ENCODE measurements at regions not wholly inside any gene's neighbourhood (a gene's known extent, or its start where the extent isn't known, plus 50 kb on each side); places are given as distances from the start of the nearest gene placed in this dataset.

DNA sequence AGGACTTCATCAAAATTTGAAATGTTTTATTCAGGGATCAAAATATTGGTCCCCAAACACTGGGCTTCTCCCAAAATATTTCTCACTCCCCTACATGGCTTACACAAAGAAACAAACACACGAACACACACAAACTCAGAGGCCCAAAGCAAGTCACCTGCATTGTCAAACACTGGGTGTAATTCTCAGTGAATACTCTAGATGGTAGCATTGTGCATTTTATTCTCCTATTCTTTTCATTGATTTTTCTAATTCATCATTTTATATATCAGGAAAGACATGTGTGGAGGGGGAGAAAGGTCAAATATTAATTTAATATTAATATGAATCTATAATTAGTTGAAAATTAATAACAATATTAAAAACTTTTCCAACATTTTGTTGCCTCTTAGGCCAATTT lies 72.3 kb upstream of the TNMD start:
- DNase-seq (ENCODE audit: low read depth, low spot score): peak; percentile 21

DNA sequence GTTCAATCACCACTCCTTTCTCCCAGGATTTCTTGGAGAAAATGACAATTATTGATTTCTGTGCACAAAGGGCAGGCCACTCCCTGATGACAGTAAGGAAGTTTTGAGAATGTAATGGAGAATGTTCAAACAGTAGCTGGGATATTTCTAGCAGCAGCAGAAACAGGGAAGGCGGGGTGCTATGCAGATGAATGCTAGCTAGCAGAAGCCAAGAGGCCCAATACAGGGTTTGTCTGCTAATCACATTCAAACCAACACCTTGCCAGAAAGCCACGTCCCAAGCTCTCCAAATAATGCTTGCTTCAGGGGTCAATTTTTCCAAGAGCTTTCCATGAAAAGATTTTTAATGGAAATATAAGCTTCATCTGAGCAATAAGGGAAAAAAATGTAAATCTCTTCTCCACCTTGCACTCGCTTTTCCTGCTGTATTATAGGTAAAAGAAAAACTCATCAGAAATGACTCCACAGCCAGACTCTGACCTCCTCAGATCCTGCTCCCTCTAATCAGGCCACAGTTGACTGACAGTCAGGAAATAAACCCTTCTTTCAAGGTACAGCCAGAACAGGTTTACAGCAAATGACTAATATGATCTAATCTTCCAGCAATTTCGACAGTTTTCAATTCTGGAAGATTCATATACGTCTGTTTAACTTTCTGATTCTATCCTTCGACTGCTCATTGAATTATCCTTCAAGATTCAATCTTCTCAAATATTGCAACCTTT lies 84.7 kb upstream of the PCDH19 start:
- DNase-seq (ENCODE audit: low read depth, low spot score): no peak

DNA sequence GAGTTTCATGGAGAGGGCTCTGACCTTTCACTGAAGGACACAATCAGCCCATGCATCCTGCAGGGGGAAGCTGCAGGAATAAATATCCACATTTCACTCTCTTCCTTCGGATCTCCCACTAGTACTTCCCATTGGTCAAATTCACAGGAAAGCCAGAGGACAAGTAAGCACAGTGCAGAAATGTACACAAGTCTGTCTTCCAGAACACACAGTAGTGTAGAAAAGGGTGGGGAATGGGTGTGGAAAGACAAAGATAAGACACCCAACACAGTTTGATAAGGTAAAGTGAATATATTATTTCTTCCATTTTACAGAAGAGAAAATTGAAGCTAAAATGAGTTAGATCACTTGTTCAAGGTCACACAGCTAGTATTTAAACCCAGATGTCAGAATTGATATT lies 81.1 kb upstream of the PCDH19 start:
- DNase-seq (ENCODE audit: low read depth, low spot score): no peak

DNA sequence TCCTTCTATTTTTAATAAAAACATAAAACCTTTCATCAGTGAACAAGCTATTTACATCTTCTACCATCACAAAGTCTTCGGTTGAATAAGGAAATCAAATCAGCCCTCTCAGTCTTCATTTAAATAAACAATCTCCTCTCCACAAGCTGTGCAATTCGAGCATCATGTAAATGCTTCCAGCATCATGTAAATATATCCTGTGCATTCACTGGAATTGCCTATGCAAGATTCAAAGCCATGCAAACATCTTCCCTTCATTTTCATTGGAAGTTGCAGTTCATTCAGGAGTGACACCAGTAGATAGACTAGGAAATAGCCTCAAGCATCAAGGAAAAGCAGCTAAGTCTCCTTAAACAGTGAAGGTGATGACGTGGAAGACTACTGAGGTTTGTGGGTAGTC lies 77.7 kb upstream of the PCDH19 start:
- DNase-seq (ENCODE audit: low read depth, low spot score): no peak

DNA sequence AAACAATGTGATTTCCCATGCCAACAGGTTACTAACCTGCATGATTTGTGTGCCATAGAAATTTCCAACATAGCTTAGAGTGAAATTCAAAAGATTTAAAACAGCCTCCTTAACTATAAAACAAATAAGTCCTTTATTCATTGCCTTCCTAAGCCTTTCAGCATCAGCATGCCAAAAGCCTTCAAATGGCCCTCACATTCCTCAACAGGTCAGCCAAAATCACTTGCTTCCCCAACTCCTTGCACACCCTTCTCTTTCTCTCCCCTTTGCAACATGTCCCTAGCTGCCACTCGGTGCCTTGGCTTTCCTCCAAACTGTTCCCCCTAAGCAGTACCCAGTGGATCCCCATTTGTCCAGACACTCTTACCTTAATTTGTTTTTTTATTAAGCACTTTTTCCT lies 74.9 kb upstream of the PCDH19 start:
- no peak for DNase-seq (ENCODE audit: low read depth, low spot score)

DNA sequence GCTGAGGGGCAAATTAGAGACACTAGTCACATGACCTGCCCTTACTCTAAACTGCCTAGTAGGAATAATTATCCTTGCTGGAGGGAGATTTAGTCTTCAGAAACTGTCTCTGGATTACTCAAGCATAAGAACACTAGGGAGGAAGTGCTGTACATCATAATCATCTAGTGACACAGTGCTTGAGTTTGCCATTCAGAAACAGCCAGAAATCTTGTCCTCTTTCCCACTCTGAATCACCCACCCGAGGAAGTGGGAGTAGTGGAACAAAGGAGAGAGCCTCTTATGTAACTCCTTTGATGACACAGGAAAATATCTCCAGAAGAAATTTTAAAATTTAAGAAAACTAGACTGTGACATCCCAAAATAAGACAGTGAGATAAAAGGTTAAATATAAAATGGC lies 69.3 kb upstream of the PCDH19 start:
- DNase-seq (ENCODE audit: low read depth, low spot score): no peak

DNA sequence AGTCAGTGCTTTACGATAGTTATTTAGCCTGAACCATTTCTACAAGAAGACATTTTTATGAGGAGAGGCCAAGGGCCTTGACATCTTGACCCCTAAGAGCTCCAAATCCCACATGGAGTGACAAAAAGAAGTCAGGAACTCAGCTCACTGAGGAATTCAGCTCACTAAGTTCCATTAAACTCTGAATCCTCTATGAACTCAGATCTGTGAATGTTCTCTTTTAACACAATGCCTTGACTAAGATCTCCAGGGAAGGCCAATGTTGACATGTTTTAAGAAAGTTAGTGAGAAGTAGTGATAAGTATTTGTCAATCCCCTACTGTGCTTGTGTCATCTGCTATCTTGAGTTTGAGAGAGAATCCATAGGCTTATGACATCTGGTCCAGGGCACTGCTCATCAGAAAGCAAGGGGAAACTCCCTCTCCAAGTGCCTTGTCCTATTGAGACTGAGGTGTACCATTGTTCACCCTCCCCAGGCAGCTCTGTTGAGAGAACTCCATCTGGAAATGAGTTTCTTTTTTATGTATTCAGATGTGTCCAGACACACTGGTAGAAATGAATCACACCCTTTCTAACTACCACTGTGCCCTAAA lies 68.7 kb upstream of the PCDH19 start:
- DNase-seq (ENCODE audit: low read depth, low spot score): no peak

DNA sequence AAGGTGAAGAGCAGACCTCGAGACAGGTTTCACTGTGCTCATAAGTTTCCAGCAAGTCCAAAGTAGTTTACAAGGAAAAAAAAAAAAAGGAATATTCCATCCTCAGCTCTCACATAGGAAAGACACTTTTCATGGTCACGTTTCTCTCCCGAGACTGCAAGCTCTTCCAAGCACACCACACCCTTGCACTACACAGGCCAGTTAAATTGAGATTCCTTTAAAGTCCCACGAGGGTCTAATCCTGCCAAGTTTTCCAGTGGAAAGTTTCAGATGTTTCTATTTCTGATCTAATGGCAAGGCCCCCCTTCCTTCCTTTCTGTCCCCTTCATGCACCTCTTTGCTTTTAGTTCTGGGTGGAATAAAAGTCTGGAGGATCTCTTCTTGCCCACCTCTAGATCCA lies 67.9 kb upstream of the PCDH19 start:
- DNase-seq (ENCODE audit: low read depth, low spot score): no peak

DNA sequence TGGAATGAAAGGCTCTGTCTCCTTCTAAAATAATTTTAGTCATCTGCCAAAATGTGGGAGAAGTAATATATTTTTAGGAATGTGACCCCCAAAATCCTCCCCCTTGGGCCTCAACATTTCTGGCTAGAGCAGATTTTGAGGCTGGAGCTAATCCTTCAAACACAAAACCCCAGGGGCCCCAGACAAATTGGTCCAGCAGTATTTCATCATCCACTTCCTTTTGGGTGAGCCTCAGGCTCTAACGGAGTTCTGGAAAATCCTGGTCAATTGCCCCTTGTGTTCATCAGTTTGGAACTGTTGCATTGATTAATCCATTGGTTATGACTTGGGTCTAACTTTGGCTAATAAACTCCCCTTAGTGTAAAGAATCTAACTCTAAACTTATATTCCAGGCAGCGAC lies 67.4 kb upstream of the PCDH19 start:
- DNase-seq (ENCODE audit: low read depth, low spot score): no peak

Measured in astrocyte of the hippocampus (primary cell).